ENCODE measurements at regions not wholly inside any gene's neighbourhood (a gene's known extent, or its start where the extent isn't known, plus 50 kb on each side); places are given as distances from the start of the nearest gene placed in this dataset.
A peak's percentile ranks its signal among the peaks of the same experiment; 100 is the strongest.

DNA sequence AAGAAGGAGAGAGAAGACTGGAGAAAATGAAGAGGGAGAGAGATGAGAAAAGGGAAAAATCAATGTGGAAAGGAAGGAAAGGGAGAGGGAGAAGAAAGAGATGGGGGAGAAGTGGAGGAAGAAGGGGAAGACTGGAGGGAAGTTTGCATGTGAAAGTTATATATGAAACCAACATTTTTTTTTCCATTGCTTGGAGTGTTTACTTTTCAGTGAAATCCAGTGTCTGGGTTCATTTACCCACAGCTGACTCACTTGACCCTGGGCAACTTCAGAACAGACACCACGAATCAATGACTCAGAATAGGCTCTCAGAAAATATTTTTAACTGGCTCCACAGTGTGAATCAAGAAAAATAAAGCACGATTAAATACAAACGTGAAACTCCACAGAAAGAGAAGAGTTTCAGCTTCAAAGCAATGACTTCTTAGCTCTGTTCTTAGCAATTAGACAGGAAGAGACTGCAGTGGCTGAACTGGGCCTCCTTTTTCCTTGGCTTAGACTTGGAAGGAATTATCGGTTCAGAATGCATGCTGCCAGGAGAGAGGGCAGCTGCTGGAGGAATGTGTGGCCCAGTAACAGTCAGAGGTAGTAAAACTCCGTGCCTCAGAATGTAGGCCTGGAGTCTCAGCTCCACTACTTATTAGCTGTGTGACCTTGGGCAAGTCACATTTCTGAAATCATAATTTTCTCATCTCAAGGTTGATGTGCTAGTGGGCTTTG is 237.5 kb downstream of the MIAT start:
- Histone ChIP-seq H3K36me3 (replicated peaks in 1 of 2) (no peaks in the 10 kb centered on the region), H3K9me3 (replicated peaks in 1 of 3) (no peaks in the 10 kb centered on the region), H3K27me3 (no peaks in the 10 kb centered on the region), H3K4me1 (replicated peaks in 1 of 2) (peaks cover 17 to 19% of the 10 kb centered on the region in 2 donors), H3K27ac (peak overlapping the region; percentile 81 to 89 (median 83)), H3K4me3 (no peak overlapping the region)
- intact Hi-C loops (cut with DNase I), result no loop called here
- WGBS, 4 donors, result 25 to 43% (median 29%) methylated on average over 5 of the region's 5 CpGs
- TF ChIP-seq, protein P1, sequence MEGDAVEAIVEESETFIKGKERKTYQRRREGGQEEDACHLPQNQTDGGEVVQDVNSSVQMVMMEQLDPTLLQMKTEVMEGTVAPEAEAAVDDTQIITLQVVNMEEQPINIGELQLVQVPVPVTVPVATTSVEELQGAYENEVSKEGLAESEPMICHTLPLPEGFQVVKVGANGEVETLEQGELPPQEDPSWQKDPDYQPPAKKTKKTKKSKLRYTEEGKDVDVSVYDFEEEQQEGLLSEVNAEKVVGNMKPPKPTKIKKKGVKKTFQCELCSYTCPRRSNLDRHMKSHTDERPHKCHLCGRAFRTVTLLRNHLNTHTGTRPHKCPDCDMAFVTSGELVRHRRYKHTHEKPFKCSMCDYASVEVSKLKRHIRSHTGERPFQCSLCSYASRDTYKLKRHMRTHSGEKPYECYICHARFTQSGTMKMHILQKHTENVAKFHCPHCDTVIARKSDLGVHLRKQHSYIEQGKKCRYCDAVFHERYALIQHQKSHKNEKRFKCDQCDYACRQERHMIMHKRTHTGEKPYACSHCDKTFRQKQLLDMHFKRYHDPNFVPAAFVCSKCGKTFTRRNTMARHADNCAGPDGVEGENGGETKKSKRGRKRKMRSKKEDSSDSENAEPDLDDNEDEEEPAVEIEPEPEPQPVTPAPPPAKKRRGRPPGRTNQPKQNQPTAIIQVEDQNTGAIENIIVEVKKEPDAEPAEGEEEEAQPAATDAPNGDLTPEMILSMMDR (IDR thresholded peaks at IDR 0.05), result no peak
- peak in 1 of 2 donors; percentile 44 for TF ChIP-seq POLR2A (IDR thresholded peaks at IDR 0.05)
- peak; percentile 58 to 79 (median 77) for DNase-seq

DNA sequence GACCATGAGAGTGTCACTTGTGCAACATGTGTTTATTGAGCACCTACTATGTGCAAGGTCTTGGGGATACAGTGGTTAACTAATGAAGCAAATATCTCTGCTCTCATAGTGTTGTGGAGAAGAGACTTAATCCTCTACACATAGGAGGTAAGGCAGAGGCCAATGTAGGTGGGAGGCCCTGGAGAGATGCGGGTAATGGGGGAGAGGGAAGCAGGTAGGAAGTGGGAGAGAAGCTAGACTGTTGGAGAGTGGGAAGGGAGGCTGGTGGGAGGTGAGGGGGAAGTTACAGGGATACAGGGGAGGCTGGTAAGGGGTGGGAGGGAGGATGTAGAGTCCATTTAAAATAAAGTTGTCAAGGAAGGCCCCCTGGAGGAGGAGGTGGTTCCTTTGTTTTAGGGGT is 240.0 kb downstream of the MIAT start:
- intact Hi-C loops (cut with DNase I), result no loop called here
- no peak for DNase-seq
- WGBS, 4 donors, result 92 to 100% (median 95%) methylated on average over 1 of the region's 1 CpG

DNA sequence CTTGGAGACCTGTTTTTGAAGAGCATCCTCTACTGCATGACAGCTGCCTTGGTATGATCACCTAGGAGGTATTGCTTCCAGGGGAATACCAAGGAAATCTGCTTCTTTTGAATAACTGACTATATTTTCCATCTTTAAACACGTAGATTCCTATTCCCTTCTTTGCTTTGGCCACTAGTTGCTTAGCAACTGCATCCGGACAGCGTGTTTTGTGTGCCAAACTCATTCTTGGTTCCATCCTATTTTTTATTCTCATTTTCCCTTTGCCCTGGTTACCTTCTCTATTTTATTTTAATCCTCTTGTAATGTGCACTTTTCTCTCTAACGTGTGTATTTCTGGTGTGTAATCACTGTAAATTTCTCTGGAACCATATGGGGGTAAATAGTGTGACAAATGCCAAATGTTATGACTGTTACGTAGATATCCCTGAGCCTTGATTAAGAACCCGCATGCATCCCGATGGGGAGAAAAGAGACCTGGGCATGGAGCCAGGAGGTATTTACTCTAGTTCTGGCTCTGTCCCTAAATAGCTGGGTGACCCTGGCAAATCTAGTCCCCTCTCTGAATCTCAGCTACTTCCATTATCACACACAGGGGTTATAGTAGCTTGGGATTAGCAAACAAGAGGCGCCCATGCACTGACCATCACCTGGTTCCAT is 241.7 kb downstream of the MIAT start:
- TF ChIP-seq POLR2A (IDR thresholded peaks at IDR 0.05), result no peak
- TF ChIP-seq, protein P1 (IDR thresholded peaks at IDR 0.05), result no peak
- Histone ChIP-seq H3K27ac (no peak overlapping the region), H3K27me3 (no peaks in the 10 kb centered on the region), H3K4me3 (no peak overlapping the region), H3K4me1 (replicated peaks in 1 of 2) (peaks cover 16 to 17% of the 10 kb centered on the region in 2 donors), H3K9me3 (replicated peaks in 1 of 3) (no peaks in the 10 kb centered on the region), H3K36me3 (replicated peaks in 1 of 2) (no peaks in the 10 kb centered on the region)
- DNase-seq, result no peak
- WGBS, 4 donors, result 75 to 79% (median 76%) methylated on average over 8 of the region's 8 CpGs
- intact Hi-C loops (cut with DNase I), result no loop called here

More for the DNA sequence above, 240.0 kb downstream of the MIAT start:
- Histone ChIP-seq H3K27ac (no peak overlapping the region), H3K4me1 (replicated peaks in 1 of 2) (peaks cover 17 to 19% of the 10 kb centered on the region in 2 donors), H3K36me3 (replicated peaks in 1 of 2) (no peaks in the 10 kb centered on the region), H3K9me3 (replicated peaks in 1 of 3) (no peaks in the 10 kb centered on the region), H3K27me3 (no peaks in the 10 kb centered on the region), H3K4me3 (no peak overlapping the region)
- TF ChIP-seq, protein P1 (IDR thresholded peaks at IDR 0.05), result no peak
- no peak for TF ChIP-seq POLR2A (IDR thresholded peaks at IDR 0.05)

DNA sequence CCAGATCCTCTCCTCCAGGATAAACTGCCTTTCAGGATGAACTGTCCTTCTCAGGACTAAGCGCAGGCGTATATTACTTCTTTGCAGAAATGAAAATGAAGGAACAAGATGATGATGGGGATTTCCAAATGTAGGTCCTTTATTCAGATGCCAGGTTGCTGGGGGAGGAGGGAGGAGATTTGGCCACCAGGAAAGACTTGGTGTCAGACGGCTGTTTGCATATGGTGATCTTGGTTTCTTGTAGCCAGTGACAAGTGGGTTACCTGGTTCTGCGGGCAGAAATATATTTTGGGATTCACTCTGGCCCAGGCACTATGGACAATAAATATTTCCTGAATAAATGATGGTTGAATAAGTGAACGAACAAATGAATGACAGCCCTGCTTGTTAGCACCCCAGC is 243.4 kb downstream of the MIAT start:
- Histone ChIP-seq H3K27me3 (no peaks in the 10 kb centered on the region), H3K36me3 (replicated peaks in 1 of 2) (no peaks in the 10 kb centered on the region), H3K4me3 (no peak overlapping the region), H3K27ac (no peak overlapping the region), H3K4me1 (replicated peaks in 1 of 2) (peaks cover 4% of the 10 kb centered on the region in 2 donors), H3K9me3 (replicated peaks in 1 of 3) (no peaks in the 10 kb centered on the region)
- intact Hi-C loops (cut with DNase I), result no loop called here
- DNase-seq, result no peak
- 84 to 94% (median 88%) methylated on average over 5 of the region's 5 CpGs for WGBS, 4 donors
- TF ChIP-seq, protein P1 (IDR thresholded peaks at IDR 0.05), result no peak
- no peak for TF ChIP-seq POLR2A (IDR thresholded peaks at IDR 0.05)

Data from adrenal gland (tissue), 9 donors.